ENCODE measurements at regions not wholly inside any gene's neighbourhood (a gene's known extent, or its start where the extent isn't known, plus 50 kb on each side); places are given as distances from the start of the nearest gene placed in this dataset.
A peak's percentile ranks its signal among the peaks of the same experiment; 100 is the strongest.

DNA sequence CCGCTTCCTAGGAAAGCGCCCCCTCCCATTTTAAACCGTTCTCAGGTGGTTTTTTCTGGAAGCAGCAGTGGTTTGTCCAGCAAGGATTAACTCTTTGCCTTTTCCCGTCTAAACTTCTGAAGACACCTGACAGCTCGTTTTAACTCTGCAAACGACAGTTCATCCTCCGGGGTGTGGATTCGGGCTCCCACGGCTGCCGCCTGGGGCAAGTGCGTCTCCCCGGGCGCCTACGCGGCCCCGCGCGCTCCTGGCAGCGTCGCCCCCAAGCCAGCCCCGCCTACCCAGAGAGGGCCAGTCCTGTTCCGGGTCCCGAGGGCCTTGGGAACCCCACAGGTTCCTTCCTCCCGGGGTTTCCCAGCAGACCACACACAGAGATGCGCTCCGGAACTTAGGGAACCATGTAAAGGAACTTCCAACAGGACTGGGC, 54.4 kb downstream of the PRR18 start:
- H4K20me1 ChIP-seq (ENCODE audit: insufficient read depth, poor library complexity, severe bottlenecking) = no peaks in the 10 kb centered on the region
- no peaks in the 10 kb centered on the region for H3K36me3 ChIP-seq (replicated peaks; ENCODE audit: insufficient read depth, low read depth)
- no peaks in the 10 kb centered on the region for H3K79me2 ChIP-seq
- peak overlapping the region; percentile 97 for H3K4me2 ChIP-seq
- WGBS (ENCODE audit: low lambda C conversion rate, missing lambda C conversion rate) = 4% methylated on average over 26 of the region's 26 CpGs
- no peaks in the 10 kb centered on the region for H3K9me2 ChIP-seq (replicated peaks; ENCODE audit: insufficient read depth)
- H3K4me1 ChIP-seq (ENCODE audit: insufficient read depth) = peaks cover 6% of the 10 kb centered on the region
- TF ChIP-seq EZH2phosphoT487 (IDR thresholded peaks at IDR 0.05; ENCODE audit: low read depth, severe bottlenecking, unreplicated experiment) (no peak), EZH2 (IDR thresholded peaks at IDR 0.05; ENCODE audit: borderline replicate concordance) (peak; percentile 60)
- H3K27ac ChIP-seq = no peak overlapping the region
- H3K27me3 ChIP-seq = peaks cover 45% of the 10 kb centered on the region
- no peak for DNase-seq (ENCODE audit: low spot score)
- no peaks in the 10 kb centered on the region for H3K9me3 ChIP-seq (ENCODE audit: low read depth)
- H2AFZ ChIP-seq = peak overlapping the region; percentile 56
- H3K4me3 ChIP-seq = peak overlapping the region; percentile 45

DNA sequence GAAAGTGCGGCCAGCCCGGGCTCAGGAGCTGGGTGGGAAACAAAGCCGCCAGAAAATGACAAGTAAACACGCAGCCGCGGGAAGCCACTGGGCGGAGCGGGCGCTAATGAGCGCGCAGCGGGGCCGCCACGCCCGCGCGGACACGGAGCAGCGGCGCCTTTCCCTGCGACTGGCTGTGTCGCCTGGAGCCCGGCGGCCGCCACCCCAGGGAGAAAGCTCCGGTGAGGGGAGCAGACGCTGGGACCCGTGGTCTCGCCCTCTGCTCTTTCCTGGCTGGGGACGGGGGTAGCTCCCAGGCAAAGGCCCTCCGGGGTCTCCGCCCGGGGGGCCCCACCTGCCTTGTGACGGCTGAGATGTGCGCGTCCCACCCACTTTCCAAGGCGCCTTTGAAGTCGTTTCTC, 54.9 kb downstream of the PRR18 start:
- peak; percentile 32 for DNase-seq (ENCODE audit: low spot score)
- peaks cover 45% of the 10 kb centered on the region for H3K27me3 ChIP-seq
- H3K4me3 ChIP-seq = peak overlapping the region; percentile 45
- no peaks in the 10 kb centered on the region for H3K9me2 ChIP-seq (replicated peaks; ENCODE audit: insufficient read depth)
- no peaks in the 10 kb centered on the region for H3K79me2 ChIP-seq
- peaks cover 6% of the 10 kb centered on the region for H3K4me1 ChIP-seq (ENCODE audit: insufficient read depth)
- H2AFZ ChIP-seq = peak overlapping the region; percentile 56
- WGBS (ENCODE audit: low lambda C conversion rate, missing lambda C conversion rate) = 2% methylated on average over 37 of the region's 38 CpGs
- no peaks in the 10 kb centered on the region for H3K36me3 ChIP-seq (replicated peaks; ENCODE audit: insufficient read depth, low read depth)
- H4K20me1 ChIP-seq (ENCODE audit: insufficient read depth, poor library complexity, severe bottlenecking) = no peaks in the 10 kb centered on the region
- H3K4me2 ChIP-seq = peak overlapping the region; percentile 97
- no peak overlapping the region for H3K27ac ChIP-seq
- H3K9me3 ChIP-seq (ENCODE audit: low read depth) = no peaks in the 10 kb centered on the region
- TF ChIP-seq EZH2 (IDR thresholded peaks at IDR 0.05; ENCODE audit: borderline replicate concordance) (no peak), EZH2phosphoT487 (IDR thresholded peaks at IDR 0.05; ENCODE audit: low read depth, severe bottlenecking, unreplicated experiment) (peak; percentile 18)
- TF ChIP-seq, protein P1, sequence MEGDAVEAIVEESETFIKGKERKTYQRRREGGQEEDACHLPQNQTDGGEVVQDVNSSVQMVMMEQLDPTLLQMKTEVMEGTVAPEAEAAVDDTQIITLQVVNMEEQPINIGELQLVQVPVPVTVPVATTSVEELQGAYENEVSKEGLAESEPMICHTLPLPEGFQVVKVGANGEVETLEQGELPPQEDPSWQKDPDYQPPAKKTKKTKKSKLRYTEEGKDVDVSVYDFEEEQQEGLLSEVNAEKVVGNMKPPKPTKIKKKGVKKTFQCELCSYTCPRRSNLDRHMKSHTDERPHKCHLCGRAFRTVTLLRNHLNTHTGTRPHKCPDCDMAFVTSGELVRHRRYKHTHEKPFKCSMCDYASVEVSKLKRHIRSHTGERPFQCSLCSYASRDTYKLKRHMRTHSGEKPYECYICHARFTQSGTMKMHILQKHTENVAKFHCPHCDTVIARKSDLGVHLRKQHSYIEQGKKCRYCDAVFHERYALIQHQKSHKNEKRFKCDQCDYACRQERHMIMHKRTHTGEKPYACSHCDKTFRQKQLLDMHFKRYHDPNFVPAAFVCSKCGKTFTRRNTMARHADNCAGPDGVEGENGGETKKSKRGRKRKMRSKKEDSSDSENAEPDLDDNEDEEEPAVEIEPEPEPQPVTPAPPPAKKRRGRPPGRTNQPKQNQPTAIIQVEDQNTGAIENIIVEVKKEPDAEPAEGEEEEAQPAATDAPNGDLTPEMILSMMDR (IDR thresholded peaks at IDR 0.05; ENCODE audit: poor library complexity) = no peak

DNA sequence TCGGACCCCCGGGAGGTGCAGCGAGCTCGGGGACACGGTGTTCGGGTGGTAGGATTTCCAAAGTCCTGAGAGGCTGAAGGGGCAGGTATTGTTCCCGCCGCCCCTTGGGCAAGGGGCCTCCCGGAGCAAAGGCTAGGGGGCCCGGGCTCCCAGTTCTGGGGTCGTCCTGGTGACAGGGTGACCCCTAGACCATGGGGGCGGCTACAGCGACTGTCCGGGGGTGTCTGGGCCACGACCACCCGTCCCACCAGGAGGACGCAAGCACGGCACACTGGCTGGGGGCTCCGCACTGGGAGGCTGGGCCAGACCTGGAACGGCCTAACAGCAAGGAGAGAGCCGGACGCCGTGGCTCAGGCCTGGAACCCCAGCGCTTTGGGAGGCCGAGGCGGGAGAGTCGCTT, 55.6 kb downstream of the PRR18 start:
- Histone ChIP-seq H3K4me1 (ENCODE audit: insufficient read depth) (peaks cover 6% of the 10 kb centered on the region), H3K9me3 (ENCODE audit: low read depth) (no peaks in the 10 kb centered on the region), H2AFZ (no peak overlapping the region), H4K20me1 (ENCODE audit: insufficient read depth, poor library complexity, severe bottlenecking) (no peaks in the 10 kb centered on the region), H3K9me2 (replicated peaks; ENCODE audit: insufficient read depth) (no peaks in the 10 kb centered on the region), H3K79me2 (no peaks in the 10 kb centered on the region), H3K4me2 (no peak overlapping the region), H3K36me3 (replicated peaks; ENCODE audit: insufficient read depth, low read depth) (no peaks in the 10 kb centered on the region), H3K27me3 (peaks cover 45% of the 10 kb centered on the region), H3K4me3 (no peak overlapping the region), H3K27ac (no peak overlapping the region)
- no peak for DNase-seq (ENCODE audit: low spot score)
- WGBS (ENCODE audit: low lambda C conversion rate, missing lambda C conversion rate) = 97% methylated on average over 25 of the region's 27 CpGs
- TF ChIP-seq, protein P1 (IDR thresholded peaks at IDR 0.05; ENCODE audit: poor library complexity) = no peak
- TF ChIP-seq EZH2phosphoT487 (IDR thresholded peaks at IDR 0.05; ENCODE audit: low read depth, severe bottlenecking, unreplicated experiment) (no peak), EZH2 (IDR thresholded peaks at IDR 0.05; ENCODE audit: borderline replicate concordance) (no peak)

DNA sequence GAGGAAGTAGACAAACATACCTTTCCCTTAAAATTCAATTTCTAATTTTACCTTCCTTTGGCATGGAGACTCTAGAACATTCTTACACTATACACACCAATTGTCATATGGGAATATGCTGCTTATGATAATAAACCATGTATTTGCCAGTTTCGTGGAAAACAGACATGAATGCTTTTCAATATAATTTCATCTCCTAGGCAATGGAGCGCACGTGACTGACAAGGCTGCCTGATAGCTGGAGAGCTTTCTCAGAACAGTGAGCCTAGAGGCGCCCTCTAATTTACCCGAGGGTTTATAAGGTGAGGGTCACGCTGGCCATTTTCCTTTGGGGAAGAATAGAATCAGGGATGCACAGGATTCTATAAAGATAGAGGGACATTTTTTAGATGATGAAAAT, 56.5 kb downstream of the PRR18 start:
- no peaks in the 10 kb centered on the region for H3K36me3 ChIP-seq (replicated peaks; ENCODE audit: insufficient read depth, low read depth)
- no peaks in the 10 kb centered on the region for H3K79me2 ChIP-seq
- no peak for DNase-seq (ENCODE audit: low spot score)
- no peaks in the 10 kb centered on the region for H3K9me2 ChIP-seq (replicated peaks; ENCODE audit: insufficient read depth)
- TF ChIP-seq, protein P1 (IDR thresholded peaks at IDR 0.05; ENCODE audit: poor library complexity) = no peak
- TF ChIP-seq EZH2phosphoT487 (IDR thresholded peaks at IDR 0.05; ENCODE audit: low read depth, severe bottlenecking, unreplicated experiment) (no peak), EZH2 (IDR thresholded peaks at IDR 0.05; ENCODE audit: borderline replicate concordance) (no peak)
- peaks cover 6% of the 10 kb centered on the region for H3K4me1 ChIP-seq (ENCODE audit: insufficient read depth)
- no peak overlapping the region for H2AFZ ChIP-seq
- no peaks in the 10 kb centered on the region for H3K9me3 ChIP-seq (ENCODE audit: low read depth)
- H3K27ac ChIP-seq = no peak overlapping the region
- H4K20me1 ChIP-seq (ENCODE audit: insufficient read depth, poor library complexity, severe bottlenecking) = no peaks in the 10 kb centered on the region
- no peak overlapping the region for H3K4me3 ChIP-seq
- 75% methylated on average over 6 of the region's 6 CpGs for WGBS (ENCODE audit: low lambda C conversion rate, missing lambda C conversion rate)
- H3K4me2 ChIP-seq = no peak overlapping the region
- peaks cover 42% of the 10 kb centered on the region for H3K27me3 ChIP-seq
